Hypothalamus (tissue), 51 donors: ENCODE measurements at regions not wholly inside any gene's neighbourhood (a gene's known extent, or its start where the extent isn't known, plus 50 kb on each side); places are given as distances from the start of the nearest gene placed in this dataset.

ENCODE experiments used
- DNase-seq, 51 donors: peaks; one replicate each; lab custom pipeline; 2025; lab: John Stamatoyannopoulos, UW

DNA sequence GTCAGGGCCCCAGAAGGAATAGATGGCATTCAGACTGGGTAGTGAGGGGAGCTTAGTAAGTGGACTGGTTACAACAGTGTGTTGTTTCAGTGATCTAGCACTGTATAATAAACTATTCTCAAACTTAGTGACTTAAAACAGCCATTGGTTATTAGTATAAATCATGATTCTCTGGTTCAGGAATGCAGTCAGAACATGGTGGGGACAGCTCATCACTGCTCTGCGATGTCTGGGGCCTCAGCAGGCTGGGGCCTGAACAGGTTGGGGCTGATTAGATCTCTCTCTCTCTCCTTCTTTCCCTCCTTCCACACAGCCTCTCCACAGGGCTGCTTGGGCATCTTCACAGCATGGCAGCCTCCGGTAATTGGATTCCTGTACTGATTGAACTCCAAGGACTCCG is 160.4 kb downstream of the GATB start:
- DNase-seq, result no peak

DNA sequence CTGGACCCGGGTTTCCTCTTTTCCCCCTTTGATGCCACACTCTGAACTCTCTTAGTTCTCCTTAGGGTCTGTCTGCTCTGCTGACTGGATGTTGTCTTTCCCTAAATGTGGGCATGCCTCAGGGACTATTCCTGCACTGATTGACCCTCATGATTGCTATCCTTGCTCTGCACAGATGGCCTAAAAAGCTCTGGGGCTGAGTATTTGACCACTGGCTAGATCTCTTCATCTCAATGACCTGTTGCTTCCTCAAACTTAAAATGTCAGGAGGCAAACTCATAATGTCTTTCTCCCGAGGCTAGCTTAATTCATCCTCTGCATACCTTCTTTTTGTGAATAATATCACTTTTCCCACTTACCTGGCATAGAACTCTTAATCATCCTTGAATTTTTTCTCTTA is 157.4 kb downstream of the GATB start:
- DNase-seq, result no peak

DNA sequence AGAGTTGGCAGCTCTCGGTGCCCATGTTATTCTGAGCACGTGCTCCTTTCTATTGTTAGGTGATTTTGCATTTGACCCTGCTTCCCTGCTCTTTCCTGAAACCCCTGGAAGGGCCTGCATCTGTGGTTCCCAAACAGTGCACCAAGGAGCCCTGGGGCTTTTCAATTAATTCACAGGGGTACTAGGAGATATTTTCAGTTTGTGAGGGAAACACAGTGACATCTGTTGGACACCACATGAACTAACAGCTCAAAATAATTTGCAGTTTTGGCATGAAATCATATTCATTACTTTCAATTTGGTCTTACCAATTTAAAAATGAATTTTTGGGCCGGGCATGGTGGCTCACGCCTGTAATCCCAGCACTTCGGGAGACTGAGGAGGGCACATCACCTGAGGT is 156.6 kb downstream of the GATB start:
- no peak for DNase-seq

DNA sequence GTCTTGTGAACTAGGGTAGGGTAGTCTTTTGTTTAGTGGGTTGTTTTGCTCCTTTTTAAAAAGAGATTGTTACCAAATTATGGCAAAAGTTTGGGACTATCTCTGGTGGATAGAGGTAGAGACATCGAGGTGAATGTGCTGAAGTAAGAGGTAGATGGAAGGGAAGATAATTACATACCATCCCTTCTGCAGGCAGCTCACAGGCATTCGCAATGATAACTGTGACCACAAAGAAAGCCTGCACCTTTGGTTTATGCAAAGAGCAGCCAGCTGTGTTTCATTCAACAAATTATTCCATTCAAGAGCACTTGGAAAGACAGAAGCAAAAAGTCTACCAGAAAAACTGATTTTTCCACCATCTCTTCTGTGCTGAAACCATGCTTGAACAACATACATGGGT is 155.6 kb downstream of the GATB start:
- DNase-seq, result no peak

DNA sequence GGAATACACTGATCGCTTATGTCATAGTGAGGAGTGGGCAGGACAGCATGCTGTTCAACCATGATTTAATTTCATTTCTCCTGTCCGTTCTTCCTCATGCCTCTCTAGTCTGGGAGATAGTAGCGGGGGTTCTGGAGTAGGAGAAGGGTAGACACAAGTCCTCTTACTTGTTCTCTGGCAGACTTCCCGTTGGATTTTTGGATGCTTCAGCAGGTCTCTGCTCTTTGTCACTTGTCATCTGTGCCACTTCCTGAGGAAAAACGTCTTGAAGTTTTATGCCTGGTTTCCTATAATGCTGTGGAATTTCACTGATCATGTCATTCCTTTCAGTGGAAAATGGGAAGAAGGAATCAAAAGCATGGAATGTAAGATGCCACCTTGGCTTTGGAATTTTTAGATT is 154.7 kb downstream of the GATB start:
- DNase-seq, result no peak

DNA sequence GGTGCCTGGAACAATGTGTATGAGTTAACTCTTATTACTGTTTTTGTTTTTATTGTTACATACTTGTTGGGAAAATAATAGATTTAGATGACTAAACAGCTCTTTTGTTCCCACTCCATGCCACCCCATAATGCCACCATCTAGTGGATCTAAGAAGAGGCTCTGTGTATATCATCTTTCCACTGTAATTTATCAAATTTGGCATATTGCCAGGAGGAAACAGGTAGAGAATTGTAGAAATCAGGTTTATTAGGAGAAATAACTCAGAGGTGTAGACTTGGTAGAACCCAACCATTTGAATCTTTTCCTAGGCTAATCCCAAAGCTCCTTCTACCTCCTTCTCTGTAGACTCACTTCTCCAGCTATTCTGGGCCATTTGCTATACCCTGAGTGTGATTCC is 150.6 kb downstream of the GATB start:
- no peak for DNase-seq

DNA sequence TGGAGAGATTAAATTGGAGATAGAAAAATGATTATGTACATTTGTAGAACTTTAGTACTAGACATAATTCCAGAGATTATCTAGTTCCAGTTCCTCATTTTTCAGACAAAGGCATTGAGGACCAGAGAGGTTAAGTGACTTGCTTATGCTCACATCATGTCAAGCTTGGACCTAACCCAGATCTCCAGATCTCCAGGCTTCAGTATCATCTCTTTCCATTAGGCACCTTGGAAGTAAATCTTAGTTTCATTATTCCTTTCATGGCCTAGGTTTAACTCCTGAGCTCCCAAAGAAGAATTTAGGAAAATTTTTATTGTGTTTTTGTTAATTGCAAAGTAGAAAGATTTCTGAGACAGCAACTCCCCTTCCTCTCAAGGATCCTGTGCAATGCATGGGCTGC is 148.8 kb downstream of the GATB start:
- DNase-seq, result no peak

DNA sequence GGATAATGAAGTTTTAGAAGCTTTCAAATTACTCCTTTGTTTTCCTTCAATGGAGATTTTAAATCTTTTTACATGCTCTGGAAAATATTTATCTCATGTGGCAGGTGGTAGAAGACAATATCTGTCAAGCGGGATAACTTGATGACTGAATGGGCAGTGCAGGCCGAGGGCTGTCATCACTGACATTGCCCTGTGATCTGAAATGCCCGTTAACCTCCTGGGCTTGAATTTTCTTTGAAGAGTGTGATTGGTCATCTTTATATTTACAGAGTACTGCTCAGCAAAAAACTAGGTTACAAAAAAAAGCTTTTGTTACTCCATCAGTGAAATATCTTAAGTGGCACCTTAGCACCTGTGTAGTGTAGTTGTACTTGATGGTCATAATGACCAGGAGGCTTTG is 147.5 kb downstream of the GATB start:
- DNase-seq, result no peak

DNA sequence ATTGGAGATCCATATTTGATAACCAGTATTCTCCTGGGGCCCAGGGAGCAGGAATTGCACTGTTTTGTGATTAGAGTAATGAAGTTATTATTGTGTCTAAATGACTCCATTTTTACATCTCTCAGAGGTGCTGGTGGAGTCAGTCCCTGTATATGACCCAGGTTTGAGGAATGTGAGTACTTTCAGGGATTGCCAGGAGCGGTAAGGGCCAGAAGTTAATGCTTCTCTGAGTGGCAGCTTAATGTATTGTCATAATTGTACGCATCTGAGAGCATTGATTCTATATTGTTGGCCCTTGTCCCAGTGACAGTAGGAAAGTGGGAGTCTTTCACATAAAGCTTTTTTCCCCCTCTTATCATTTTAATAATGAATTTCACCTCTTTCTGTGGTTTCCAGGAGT is 146.2 kb downstream of the GATB start:
- no peak for DNase-seq

DNA sequence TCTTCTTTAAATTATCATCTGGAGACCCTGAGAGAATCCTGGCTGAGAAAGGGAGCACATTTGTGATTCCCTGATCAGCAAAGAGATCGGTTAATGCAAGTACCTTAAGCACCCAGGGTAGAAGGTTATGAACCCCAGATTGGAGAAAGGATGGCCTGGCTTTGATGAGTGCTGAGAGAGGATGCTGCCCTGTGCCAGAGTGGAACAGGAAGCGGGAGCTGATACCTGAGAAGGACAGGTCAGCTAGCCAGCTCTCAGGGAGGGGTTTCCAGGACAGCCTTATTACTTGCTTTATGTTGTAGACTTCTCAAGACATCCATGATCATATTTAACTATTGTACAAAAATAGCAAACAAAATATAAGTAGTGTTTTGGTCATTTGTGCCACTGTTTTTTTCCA is 141.9 kb downstream of the GATB start:
- DNase-seq, result no peak

DNA sequence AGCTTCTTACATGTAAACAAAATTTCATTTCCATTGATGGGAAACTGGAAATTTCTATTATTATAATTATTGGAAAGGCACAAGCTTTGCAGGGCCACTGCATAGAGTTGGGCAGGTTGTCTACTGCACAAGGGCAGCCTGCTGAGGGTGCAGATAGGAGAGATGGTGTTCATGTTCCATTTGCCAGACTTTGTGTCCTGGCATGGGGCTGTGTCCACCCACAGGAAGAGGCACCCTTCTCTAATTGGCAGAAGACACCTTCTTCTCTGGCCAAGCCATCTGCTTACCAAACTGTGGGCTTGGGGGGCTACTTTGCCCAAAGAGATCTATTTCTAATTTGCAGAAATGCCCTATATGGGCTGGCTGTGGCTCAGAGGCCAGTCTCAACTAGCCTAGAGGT is 140.7 kb downstream of the GATB start:
- DNase-seq, result no peak
